NT2/D1 (cell line): ENCODE measurements at regions not wholly inside any gene's neighbourhood (a gene's known extent, or its start where the extent isn't known, plus 50 kb on each side); places are given as distances from the start of the nearest gene placed in this dataset.

Experiments
- DNase-seq: peaks from one replicate; pipeline ENCODE4 v3.0.0-alpha.2; 2011; ENCODE audit warnings: low read depth, low spot score
- H3K27me3 ChIP-seq: 2 replicates; pipeline ENCODE4 v1.6.0; 2011; ENCODE audit warnings: mild to moderate bottlenecking; ENCODE audit not compliant: insufficient read length, insufficient read depth
- H3K36me3 ChIP-seq: 2 replicates; pipeline ENCODE4 v1.6.1; 2011; ENCODE audit warnings: mild to moderate bottlenecking, low read length, mixed read lengths; ENCODE audit not compliant: insufficient read depth, insufficient read length
- H3K4me1 ChIP-seq: 2 replicates; pipeline ENCODE4 v1.5.1; 2011; ENCODE audit not compliant: insufficient read depth, insufficient read length
- H3K4me3 ChIP-seq: 2 replicates; pipeline ENCODE4 v1.5.1; 2011; ENCODE audit warnings: low read depth; ENCODE audit not compliant: insufficient read length
- H3K9ac ChIP-seq: 2 replicates; pipeline ENCODE4 v1.6.0; 2011; ENCODE audit warnings: low read depth; ENCODE audit not compliant: insufficient read length
- H3K9me3 ChIP-seq: 2 replicates; pipeline ENCODE4 v1.5.1; 2011; ENCODE audit warnings: mild to moderate bottlenecking, low read length; ENCODE audit not compliant: insufficient read depth
- SUZ12 ChIP-seq: IDR thresholded peaks from 2 replicates; pipeline ENCODE4 v1.6.1; 2011; ENCODE audit not compliant: insufficient read length, insufficient read depth; ENCODE audit errors: extremely low read depth
- YY1 ChIP-seq: IDR thresholded peaks from 2 replicates; pipeline ENCODE4 v1.6.1; 2011; ENCODE audit not compliant: insufficient read length, insufficient read depth
- ZNF274 ChIP-seq: IDR thresholded peaks from 2 replicates; pipeline ENCODE4 v1.6.1; 2011; ENCODE audit warnings: mild to moderate bottlenecking, low read depth, low read length

DNA sequence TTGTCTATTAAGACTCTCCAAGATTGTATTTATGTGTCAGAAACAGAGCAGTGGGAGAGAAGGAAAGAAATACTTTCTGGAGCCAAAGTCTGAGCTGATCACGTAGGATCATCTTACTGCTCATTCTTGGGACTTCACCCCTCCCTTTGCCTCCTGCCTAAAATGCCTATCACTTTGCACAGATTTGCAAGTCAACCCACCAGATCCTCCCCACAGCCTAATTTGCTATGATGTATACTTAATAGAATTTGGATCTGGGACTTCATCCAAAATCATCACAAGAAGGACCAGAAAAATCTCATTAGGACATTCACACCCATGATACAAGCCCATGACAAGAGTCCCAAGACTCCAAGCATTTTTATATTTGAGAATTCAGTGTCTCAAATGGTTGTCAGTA, 290.2 kb downstream of the FBXW7 start:
- Histone ChIP-seq H3K9me3 (no peaks in the 10 kb centered on the region), H3K9ac (no peak overlapping the region), H3K27me3 (no peaks in the 10 kb centered on the region), H3K36me3 (no peaks in the 10 kb centered on the region), H3K4me1 (peaks cover 8% of the 10 kb centered on the region), H3K4me3 (no peak overlapping the region)
- DNase-seq = no peak
- TF ChIP-seq ZNF274 = no peak
- no peak for TF ChIP-seq SUZ12
- TF ChIP-seq YY1 = no peak

DNA sequence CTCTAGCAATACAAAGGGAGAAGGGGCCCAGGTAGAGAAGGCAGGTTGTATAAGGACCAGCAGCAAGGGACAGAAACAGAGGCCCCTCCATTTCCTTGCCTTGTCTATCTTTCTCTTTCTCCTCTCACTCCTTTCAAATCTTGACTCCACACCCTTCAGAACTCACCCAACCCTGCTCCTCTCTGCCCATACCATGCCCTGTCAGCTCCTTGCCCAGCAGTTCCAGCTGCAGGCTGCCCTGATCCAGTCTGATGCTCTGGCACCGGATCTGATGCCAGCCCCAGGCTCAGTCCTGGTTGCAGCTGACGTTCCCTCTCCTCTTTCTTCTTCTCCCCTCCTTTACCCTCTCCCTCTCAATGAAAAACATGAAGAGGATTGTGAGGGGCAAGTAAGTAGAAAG, 291.2 kb downstream of the FBXW7 start:
- H3K4me3 ChIP-seq = no peak overlapping the region
- no peaks in the 10 kb centered on the region for H3K9me3 ChIP-seq
- H3K9ac ChIP-seq = no peak overlapping the region
- DNase-seq = no peak
- no peaks in the 10 kb centered on the region for H3K27me3 ChIP-seq
- no peaks in the 10 kb centered on the region for H3K36me3 ChIP-seq
- H3K4me1 ChIP-seq = peaks cover 8% of the 10 kb centered on the region
- TF ChIP-seq SUZ12 (no peak), ZNF274 (no peak), YY1 (no peak)

DNA sequence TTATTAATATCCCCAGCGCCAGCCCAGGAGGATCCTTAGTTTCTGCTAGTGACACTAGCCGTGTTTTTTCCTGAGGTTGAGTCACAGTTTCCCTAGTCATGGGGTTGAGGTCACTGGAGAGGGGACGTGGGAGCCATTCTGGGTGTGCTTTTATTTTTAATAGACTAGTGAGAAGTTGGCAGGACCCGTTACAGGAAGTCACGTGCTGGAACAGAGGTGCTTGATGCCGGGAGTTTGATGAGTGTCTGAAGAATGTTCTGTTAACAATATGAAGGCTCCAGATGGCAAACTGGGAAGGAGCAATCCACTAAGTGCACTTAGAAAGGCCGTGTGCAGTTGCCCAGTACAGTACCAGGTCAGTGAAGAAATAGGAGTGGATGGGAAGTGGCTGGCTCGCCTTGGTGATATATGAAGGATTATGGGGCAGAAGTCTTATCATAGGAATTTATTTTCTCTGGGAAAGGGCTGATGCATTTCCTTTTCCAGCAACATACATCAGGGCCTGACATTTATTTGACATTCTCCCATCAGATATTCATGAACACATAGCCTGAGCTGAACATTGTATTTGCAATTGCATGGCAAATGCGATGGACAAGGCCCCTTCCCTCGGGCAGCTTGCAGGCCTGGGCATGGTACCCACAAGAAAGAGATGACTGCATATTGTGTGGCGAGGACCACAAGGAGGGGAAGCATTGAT, 291.8 kb downstream of the FBXW7 start:
- Histone ChIP-seq H3K9ac (no peak overlapping the region), H3K4me3 (no peak overlapping the region), H3K9me3 (no peaks in the 10 kb centered on the region), H3K36me3 (no peaks in the 10 kb centered on the region), H3K4me1 (peaks cover 8% of the 10 kb centered on the region), H3K27me3 (no peaks in the 10 kb centered on the region)
- TF ChIP-seq ZNF274 = no peak
- TF ChIP-seq SUZ12 = no peak
- no peak for TF ChIP-seq YY1
- no peak for DNase-seq

DNA sequence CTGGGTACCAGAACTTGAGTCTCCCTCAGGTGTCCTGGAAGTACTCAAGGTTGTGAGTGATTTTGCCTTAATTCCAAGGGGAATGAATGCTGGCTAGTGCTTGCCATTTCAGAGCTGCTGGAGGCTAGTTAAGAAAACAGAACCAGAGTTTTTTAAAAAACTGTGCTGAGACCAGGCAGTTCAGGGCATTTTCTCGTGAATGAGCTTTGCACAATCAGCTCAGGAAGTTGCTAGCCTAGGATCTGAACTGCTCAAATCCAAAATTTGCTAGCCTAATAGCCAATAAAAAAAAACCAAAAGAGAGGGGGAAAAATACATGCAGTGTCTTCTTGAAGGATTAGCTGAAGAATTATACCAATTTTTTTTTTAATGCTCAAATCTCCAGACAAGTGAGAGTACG, 292.7 kb downstream of the FBXW7 start:
- H3K36me3 ChIP-seq = no peaks in the 10 kb centered on the region
- no peak overlapping the region for H3K9ac ChIP-seq
- no peak for TF ChIP-seq SUZ12
- TF ChIP-seq YY1 = no peak
- TF ChIP-seq ZNF274 = no peak
- H3K27me3 ChIP-seq = no peaks in the 10 kb centered on the region
- H3K4me3 ChIP-seq = no peak overlapping the region
- DNase-seq = no peak
- H3K4me1 ChIP-seq = peaks cover 8% of the 10 kb centered on the region
- H3K9me3 ChIP-seq = no peaks in the 10 kb centered on the region

DNA sequence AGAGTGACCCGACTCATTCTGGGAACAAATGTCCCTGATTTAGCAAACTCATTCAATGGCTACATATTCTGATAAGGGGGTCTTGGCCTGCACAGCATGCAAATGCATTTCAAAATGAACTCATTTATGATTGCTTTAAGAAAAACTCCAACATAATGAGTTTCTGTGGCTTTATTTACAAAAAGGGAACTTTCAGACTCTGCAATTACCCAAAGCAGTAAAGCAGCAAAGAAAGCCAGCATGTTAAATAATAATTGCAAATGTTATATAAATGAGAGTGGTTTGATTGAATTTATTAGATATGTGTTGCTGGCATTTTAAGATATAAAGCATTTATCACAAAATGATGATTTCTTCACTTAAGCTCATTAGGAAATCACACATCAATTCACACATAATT, 295.7 kb downstream of the FBXW7 start:
- H3K36me3 ChIP-seq = no peaks in the 10 kb centered on the region
- H3K27me3 ChIP-seq = no peaks in the 10 kb centered on the region
- TF ChIP-seq SUZ12 (no peak), YY1 (no peak), ZNF274 (no peak)
- no peak for DNase-seq
- H3K4me1 ChIP-seq = no peaks in the 10 kb centered on the region
- H3K4me3 ChIP-seq = no peak overlapping the region
- H3K9me3 ChIP-seq = no peaks in the 10 kb centered on the region
- no peak overlapping the region for H3K9ac ChIP-seq

DNA sequence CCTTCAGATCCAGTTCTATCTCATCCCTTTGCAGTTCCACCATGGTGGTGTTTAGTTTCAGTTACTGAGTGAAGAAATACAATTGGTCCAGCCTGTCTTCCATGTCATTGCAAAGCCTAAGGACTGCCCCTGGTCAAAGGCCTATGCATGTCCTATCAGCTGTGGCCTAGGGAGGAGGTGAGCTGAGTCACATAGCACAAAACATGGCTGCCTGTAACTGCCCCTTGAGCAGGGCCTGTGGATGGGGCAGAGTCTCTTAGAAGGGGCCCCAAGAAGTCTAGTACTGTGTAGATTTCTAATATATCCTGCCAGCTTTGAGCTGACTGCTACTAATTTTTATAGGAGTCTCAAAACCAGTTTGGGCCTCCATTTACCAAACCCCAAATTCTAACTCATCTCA, 296.7 kb downstream of the FBXW7 start:
- Histone ChIP-seq H3K36me3 (no peaks in the 10 kb centered on the region), H3K4me3 (no peak overlapping the region), H3K27me3 (no peaks in the 10 kb centered on the region), H3K4me1 (no peaks in the 10 kb centered on the region), H3K9me3 (no peaks in the 10 kb centered on the region), H3K9ac (no peak overlapping the region)
- TF ChIP-seq YY1 (no peak), SUZ12 (no peak), ZNF274 (no peak)
- no peak for DNase-seq

DNA sequence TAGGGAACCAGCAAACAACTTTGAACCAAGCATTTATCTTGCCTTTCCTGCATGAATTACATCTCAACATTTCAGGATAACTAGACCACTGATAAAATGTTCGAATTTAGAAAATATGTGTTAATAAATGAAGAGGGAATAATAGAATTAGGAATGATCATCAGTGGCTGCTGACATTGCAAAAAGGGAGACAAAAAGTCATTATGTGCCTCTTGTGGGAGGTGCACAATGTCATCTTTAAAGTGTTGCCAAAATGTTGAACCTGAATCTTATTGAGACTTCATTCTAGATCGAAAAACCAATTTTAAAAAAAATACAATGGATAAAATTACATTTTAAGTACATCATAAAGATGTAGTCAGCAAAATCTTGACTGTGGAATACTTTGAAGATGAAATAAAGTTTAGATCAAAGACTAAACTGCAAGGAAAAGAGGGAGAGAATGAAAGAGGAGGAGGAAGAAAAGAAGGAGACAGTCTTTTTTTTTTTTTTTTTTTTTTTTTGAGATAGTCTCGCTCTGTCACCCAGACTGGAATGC, 299.3 kb downstream of the FBXW7 start:
- H3K36me3 ChIP-seq = no peaks in the 10 kb centered on the region
- H3K4me1 ChIP-seq = no peaks in the 10 kb centered on the region
- H3K4me3 ChIP-seq = no peak overlapping the region
- no peaks in the 10 kb centered on the region for H3K27me3 ChIP-seq
- TF ChIP-seq SUZ12 (no peak), ZNF274 (no peak), YY1 (no peak)
- no peaks in the 10 kb centered on the region for H3K9me3 ChIP-seq
- H3K9ac ChIP-seq = no peak overlapping the region
- no peak for DNase-seq

DNA sequence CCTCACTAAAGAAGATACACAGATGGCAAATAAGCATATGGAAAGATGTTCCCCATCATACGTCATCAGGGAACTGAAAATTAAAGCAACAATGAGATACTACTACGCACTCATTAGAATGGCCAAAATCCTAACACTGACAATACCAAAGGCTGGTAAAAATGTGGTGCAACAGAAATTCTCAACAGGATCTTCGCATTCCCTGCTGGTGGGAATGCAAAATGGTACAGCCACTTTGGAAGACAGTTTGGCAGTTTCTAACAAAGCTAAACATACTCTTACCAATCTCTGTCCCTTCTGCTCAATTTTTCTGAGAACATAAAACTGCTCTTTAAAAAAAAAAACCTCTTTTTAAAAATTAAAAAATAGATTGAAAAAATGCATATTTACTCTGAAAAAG, 300.2 kb downstream of the FBXW7 start:
- Histone ChIP-seq H3K36me3 (no peaks in the 10 kb centered on the region), H3K4me1 (no peaks in the 10 kb centered on the region), H3K9me3 (0 out of 2 replicates have a peak, but pooled peaks cover 3% of the 10 kb centered on the region), H3K27me3 (no peaks in the 10 kb centered on the region), H3K9ac (no peak overlapping the region), H3K4me3 (no peak overlapping the region)
- no peak for TF ChIP-seq SUZ12
- no peak for TF ChIP-seq ZNF274
- DNase-seq = no peak
